NCI-H1417 treated with DMSO at 0.1 percent for 48 hours (cell line): ENCODE measurements at regions not wholly inside any gene's neighbourhood (a gene's known extent, or its start where the extent isn't known, plus 50 kb on each side); places are given as distances from the start of the nearest gene placed in this dataset.

Source experiments
- DNase-seq: peaks from one replicate; lab custom pipeline; 2025; lab: John Stamatoyannopoulos, UW

- no peak for DNase-seq
These were observed 748.2 kb upstream of the ID2 start for GRCh38 chr2:7933672-7934071.

DNA sequence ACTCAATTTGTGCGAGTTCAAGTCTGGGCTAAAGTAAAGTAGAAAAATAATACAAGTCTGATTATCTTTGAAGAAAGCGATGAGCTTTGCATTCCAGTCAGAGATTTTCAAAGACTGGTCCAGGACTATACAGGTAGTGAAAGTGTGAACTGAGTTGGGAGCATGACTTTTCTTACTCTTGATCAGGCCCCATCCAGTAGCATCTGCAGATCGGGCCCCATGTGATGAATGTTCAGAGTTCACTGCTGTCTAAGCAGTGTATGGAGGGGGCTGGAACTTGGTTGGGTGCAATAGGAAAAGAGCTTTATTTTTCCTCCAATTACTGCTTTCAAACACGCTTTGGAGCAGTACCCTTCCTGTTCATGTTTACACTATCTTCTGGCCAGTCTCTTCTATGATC is 747.4 kb upstream of the ID2 start:
- no peak for DNase-seq

DNA sequence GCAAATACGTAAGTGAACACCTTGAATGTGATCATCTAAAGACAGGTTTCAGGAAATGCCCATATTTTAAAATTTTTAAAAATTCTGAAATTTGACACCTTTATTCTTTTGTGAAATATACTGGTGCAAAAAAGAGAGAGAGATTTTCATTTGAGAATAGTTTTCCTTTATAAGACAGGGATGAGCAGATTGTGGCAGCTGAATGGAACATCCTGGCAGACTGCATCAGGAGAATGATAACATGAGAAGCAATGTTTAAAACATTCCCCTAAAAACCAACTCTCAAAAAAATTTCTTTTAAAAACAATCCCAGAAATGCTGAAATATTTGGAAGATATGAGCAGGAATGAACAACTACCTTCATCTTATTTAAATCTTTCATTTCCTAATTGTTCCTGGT is 744.8 kb upstream of the ID2 start:
- DNase-seq = no peak

- DNase-seq = no peak
These were observed 741.1 kb upstream of the ID2 start for GRCh38 chr2:7940723-7941122.

GRCh38 chr2:7943446-7943845 is 738.4 kb upstream of the ID2 start:
- DNase-seq = no peak

GRCh38 chr2:7945026-7945425 is 736.8 kb upstream of the ID2 start:
- DNase-seq = no peak

DNA sequence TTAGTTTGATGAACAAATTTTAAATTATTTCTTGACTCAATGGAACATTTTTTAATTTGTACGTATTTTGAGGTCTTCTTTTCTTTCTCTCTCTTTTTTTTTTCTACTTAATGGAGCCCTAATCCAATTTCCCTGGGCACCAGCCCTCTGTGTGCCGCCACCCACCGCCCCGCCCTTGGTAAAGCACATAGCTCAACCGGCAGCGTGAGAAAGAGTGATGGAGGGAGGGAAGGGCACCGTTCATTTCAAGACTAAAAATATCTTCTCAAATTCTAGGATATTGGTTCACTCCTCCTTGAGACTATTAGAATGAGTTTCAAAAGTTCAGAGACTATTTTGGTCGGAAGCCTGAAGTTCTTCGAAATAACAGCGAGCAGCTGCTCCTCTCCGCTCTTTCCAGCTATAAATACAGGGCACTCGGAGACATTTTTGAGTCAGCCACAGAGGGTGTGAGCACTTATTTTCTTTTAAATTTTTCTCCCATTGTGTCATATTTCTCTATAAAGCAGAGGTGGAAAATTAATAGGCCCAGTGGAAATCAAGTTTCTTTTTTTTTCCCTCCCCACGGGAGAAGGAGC is 731.7 kb upstream of the ID2 start:
- DNase-seq = no peak

DNA sequence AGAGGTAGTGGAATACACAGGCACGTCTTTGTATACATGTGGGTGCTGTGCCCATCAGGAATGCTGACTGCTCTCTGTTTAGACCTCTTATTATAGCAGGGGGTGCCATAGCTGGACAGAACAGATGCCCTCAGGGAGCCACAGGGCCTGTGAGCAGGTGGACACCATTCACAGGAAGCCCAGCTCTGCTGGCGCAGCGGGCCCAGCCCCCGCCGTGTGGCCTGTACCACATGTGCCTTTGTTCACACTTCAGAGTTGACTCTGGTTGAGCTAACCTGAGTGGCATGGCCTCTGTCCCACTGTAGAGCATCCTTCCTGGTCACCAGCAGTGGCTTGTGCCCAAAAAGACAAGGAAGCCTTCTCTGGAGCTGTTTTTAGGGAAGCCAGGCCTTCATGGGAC is 730.9 kb upstream of the ID2 start:
- DNase-seq = no peak

GRCh38 chr2:7951490-7951889 is 730.4 kb upstream of the ID2 start:
- DNase-seq = no peak

DNA sequence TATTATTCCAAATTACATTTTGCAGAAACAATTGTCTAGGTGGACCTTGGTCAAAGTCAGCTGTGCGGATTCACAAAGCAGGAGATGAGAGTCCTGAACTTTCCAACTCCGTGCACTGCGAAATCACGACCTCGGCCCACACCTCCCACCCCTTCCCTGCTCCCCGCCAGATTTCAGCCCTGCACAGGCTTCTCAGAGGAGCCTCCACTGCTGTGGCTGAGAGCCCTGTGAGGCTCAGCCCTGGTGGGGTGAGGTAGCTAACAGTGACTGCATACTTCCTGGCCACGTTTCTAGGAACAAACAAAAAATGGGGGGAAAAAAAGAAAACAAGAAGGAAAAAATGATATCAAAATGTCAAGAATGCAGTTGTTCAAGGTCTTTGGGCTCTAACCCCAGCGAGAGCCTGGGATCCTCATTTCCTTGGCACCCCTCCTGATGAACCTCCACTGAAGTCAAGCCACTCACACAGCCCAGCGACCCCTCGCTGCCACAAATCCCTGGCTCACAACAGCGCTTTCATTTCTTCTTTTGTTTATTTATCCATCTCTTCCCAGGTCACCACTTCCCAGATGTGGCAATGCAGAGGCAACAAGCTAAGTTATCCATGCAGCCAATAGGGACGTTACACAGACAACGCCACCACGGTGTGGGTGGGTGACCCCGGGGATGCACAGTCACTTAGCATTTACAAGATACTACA is 729.7 kb upstream of the ID2 start:
- no peak for DNase-seq

- DNase-seq = no peak
These were observed 728.7 kb upstream of the ID2 start for GRCh38 chr2:7953195-7953594.

DNA sequence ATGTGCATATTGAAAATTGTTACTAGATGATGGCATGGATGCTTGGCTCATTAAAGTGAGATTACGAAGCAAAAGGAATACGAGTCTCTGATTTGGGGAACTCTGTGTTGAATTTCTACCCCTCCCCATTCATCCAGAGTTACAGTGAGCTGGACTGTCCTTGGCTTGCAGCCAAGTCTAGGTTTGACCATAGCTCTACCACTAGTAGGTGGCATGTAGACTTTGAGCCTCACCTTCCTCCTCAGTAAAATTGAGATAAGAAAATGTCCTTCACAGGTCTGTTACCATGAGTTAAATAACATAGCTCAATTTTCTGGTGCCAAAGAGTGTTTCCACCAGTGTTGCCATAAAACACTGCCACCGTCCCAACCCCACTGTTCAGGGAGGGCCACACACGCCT is 727.6 kb upstream of the ID2 start:
- no peak for DNase-seq

DNA sequence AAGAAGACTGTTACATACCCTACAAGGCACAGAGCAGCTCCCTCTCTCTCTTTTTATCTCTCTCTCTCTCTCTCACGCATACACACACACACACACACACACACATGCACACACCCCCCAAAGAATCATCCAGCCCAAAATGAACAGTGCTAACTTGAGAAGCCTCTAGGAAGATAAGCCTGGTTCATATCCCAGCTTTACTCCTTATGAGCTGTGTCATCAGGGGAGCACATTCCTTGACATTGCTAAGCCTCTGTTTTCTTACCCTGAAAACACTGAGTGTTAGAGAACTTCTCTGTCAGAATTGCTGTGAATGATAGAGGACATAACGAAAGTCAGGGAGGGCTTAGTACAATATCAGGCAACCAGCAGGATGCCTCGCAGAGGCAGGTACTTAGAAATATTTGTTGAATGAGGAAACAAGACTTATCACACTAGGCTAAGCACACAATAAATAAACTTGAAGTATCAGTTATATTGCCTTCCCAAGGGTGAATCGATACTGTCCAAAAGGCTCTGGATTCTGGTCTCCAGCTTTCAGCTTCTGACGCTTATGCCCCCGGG is 725.6 kb upstream of the ID2 start:
- DNase-seq = no peak

DNA sequence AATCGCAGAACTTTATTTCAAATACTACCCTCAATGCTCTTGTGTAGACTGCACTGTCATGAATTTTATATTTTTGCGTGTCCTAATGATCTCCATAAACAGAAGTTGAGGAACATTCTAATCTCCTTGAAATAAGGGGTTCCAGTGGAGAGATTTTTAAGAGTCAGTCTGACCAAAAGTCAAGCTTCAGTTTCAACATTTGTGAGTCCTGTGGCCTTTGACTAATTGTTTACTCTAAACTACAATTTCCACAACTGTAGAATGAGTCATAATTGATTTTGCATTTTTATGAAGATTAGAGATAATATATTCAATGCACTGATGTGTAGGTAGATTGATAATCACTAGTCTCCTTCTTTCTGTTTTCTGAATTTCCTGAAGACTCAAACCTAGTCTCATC is 720.3 kb upstream of the ID2 start:
- DNase-seq = no peak

- DNase-seq = no peak
These were observed 719.7 kb upstream of the ID2 start for GRCh38 chr2:7962161-7962560.

DNA sequence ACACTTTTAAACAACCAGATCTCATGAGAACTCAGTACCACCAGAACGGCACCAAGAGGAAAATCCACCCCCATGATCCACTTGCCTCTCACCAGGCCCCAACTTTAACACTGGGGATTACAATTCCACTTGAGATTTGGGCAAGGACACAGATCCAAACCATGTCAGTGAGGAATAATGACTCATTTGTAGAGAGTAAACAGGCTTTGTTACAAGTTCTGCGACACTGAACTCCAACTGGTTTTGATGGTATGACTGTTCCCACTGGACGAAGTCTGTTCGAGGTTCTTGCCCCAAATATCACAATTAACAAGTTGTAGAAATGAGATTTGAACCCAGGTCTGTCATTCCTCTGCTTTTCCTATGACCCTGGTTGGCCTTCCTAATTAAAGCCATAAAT is 718.1 kb upstream of the ID2 start:
- DNase-seq = no peak

GRCh38 chr2:7966032-7966431 is 715.8 kb upstream of the ID2 start:
- no peak for DNase-seq

- DNase-seq = no peak
These were observed 714.0 kb upstream of the ID2 start for GRCh38 chr2:7967707-7968405.

DNA sequence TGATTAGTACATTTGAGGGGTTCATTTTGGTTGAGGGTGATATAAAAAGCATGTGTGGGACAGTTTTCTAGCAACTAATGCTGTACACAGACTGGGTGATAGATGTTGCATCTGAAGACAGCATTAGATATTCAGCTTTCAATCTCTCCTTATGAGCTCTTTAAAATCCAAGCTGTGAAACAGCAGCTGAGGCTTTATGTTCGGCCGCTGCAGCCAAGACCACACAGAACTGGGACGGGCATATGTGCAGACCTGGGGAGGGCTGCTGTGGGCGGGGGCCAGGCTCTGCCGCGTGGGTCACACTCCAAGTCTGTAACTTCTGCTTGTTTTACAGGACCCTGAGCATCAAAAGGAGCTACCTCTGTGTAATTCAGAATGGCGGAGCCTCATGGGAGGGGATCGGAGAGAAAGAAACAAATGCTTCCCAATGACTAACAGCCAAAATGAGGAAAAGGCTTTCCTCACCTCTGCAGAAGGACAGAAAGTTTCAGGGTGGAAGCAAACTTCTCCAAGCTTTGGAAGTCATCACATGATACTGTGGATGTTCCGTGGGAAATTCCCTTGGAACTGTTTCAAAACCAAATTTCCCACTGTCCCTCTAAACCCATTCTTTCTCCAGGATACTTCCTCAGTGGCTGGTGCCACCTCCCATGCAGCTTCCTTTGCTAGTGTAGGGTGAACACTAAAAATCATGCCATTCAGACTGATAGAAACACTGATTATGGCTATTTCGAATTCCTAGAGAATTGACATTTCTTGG is 711.9 kb upstream of the ID2 start:
- no peak for DNase-seq

DNA sequence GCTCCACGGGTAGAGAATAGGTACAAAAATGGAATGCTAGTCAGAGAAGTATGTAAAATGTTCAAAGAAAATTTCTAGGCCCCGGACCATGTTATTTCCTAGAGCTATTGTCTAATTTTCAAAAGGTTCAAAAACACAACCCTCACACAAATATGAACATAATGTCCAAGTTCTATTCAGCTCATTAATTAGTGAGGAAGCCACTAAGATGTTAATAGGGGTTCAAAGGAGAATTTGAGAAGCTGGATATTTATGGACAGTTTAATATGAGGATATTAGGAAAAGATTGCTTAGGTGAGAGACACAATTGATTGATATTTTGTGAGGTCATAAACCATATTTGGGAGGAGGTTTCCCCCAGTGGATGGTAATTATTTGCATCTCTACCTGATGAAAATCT is 710.6 kb upstream of the ID2 start:
- DNase-seq = no peak

DNA sequence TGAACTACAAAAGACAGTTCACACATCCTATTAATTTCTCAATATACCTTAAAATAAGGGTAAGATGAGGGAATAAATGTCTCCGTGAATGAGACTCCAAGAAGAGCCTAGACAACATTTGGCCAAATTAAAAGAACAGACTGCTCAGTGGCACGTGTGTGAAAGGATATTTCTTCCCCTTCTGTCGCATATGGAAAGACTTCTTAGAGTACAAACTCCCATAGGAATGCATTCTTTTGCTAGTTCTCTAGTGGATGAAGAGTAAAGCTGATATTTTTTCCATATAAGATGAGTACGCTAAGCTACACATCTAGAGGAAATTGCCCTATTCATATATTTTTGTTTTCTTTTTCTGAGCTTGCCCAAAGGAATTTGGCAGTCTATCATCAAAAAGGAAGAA is 710.0 kb upstream of the ID2 start:
- no peak for DNase-seq

- no peak for DNase-seq
These were observed 709.2 kb upstream of the ID2 start for GRCh38 chr2:7972670-7973069.
